ENCODE measurements at regions not wholly inside any gene's neighbourhood (a gene's known extent, or its start where the extent isn't known, plus 50 kb on each side); places are given as distances from the start of the nearest gene placed in this dataset.

DNA sequence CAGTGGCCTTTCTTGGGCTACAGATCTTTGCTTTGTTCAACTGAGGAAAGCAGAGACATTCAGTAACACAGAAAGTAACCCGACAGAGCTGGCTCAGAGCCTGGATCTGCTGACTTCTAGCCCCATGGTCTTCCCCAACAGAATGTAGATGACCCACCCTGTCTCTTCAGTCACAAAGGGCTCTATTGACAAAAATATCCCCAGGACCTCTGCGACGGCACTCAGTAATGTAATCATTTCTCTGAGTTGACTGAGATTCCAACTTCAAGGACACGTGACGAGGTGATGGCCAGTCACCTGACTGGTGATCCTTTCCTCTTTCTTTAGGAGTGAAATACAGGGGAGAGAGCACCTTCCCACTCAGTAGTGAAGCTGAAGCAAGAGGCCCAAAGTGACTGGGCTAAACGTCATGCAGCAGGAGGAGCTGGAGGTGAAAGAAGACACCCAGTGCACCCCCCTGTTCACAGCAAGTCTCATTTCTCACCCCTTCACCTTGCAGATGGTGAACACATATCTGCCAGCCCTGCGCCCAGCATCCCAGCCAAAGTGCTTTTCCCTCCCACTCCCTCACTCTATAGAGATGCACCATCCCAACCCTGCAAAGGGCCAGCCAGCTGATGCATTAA, 179.2 kb upstream of the EGLN3 start:
- no peak overlapping the region for H3K9ac ChIP-seq (ENCODE audit: low read length)

DNA sequence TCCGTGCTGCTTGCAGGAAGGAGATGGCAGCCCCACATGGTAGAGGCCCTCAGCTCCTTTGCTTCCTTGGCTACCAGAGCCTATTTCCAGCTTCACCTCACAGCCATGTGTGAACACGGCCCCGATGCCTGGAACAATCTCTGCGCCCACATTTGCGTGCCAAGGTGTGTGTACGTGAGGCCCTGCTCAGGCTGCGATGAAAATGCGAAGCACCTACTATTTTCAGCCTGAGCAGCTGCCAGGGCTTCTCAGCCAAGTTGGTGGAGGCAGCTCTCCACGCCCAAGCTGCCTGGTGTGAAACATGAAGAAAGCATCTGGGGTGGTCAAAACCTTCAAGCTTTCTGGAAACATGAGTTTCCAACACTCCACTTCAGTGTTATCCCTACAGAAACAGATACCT, 177.8 kb upstream of the EGLN3 start:
- Histone ChIP-seq H3K4me1 (ENCODE audit: control insufficient read depth, insufficient read depth, low read length) (no peaks in the 10 kb centered on the region), H3K27ac (ENCODE audit: low read depth, low read length) (no peak overlapping the region), H3K27me3 (ENCODE audit: control insufficient read depth, insufficient read depth, low read length) (no peaks in the 10 kb centered on the region), H3K36me3 (ENCODE audit: control insufficient read depth, insufficient read depth, low read length) (no peaks in the 10 kb centered on the region), H3K9ac (ENCODE audit: low read length) (no peak overlapping the region), H3K4me3 (ENCODE audit: low read depth, low read length) (no peak overlapping the region), H3K9me3 (ENCODE audit: control insufficient read depth, insufficient read depth, low read depth, low read length) (no peaks in the 10 kb centered on the region)

More for the DNA sequence above, 179.2 kb upstream of the EGLN3 start:
- H3K4me1 ChIP-seq (ENCODE audit: control insufficient read depth, insufficient read depth, low read length), result no peaks in the 10 kb centered on the region
- H3K36me3 ChIP-seq (ENCODE audit: control insufficient read depth, insufficient read depth, low read length), result no peaks in the 10 kb centered on the region
- H3K27ac ChIP-seq (ENCODE audit: low read depth, low read length), result no peak overlapping the region
- H3K9me3 ChIP-seq (ENCODE audit: control insufficient read depth, insufficient read depth, low read depth, low read length), result no peaks in the 10 kb centered on the region
- H3K27me3 ChIP-seq (ENCODE audit: control insufficient read depth, insufficient read depth, low read length), result no peaks in the 10 kb centered on the region
- no peak overlapping the region for H3K4me3 ChIP-seq (ENCODE audit: low read depth, low read length)

DNA sequence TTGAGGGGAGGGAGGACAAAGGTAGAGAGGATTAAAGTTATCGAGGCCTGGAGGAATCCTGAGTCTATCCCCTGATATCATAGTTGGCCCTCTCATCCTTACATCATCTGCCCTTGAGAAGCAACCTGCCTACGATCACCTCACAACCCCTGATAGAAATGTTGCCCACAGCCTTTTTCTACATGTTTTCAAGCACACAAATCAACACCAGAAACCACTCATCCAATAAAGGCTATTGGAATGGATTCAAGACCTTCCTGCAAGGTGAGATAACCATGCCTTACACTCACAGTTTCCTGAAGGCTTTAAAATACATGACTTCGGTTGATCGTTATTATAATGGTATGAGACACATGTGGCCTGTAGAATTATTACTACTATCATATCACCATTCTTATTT, 175.7 kb upstream of the EGLN3 start:
- no peak overlapping the region for H3K4me3 ChIP-seq (ENCODE audit: low read depth, low read length)
- no peaks in the 10 kb centered on the region for H3K27me3 ChIP-seq (ENCODE audit: control insufficient read depth, insufficient read depth, low read length)
- no peaks in the 10 kb centered on the region for H3K36me3 ChIP-seq (ENCODE audit: control insufficient read depth, insufficient read depth, low read length)
- H3K9me3 ChIP-seq (ENCODE audit: control insufficient read depth, insufficient read depth, low read depth, low read length), result no peaks in the 10 kb centered on the region
- no peaks in the 10 kb centered on the region for H3K4me1 ChIP-seq (ENCODE audit: control insufficient read depth, insufficient read depth, low read length)
- no peak overlapping the region for H3K27ac ChIP-seq (ENCODE audit: low read depth, low read length)
- H3K9ac ChIP-seq (ENCODE audit: low read length), result no peak overlapping the region

DNA sequence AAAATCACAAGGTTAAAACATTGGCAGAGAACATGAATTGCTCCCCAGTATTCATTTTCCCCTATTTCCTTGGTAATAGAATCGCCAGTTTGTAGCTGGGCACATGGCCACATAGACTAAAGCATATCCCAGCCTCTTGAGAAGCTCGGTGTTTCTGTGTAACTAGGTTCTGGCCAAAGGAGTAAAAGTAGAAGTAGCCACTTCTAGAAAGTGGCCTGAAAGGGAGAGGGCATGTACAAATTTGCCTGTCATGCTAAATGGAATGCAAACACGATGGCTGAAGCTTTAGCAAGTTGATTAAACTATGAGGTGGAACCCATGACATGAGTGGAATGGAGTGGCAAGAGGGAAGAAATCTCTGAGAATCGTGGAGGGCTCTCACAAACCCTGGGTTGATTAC, 173.7 kb upstream of the EGLN3 start:
- Histone ChIP-seq H3K9ac (ENCODE audit: low read length) (no peak overlapping the region), H3K4me1 (ENCODE audit: control insufficient read depth, insufficient read depth, low read length) (no peaks in the 10 kb centered on the region), H3K9me3 (ENCODE audit: control insufficient read depth, insufficient read depth, low read depth, low read length) (no peaks in the 10 kb centered on the region), H3K27ac (ENCODE audit: low read depth, low read length) (no peak overlapping the region), H3K27me3 (ENCODE audit: control insufficient read depth, insufficient read depth, low read length) (no peaks in the 10 kb centered on the region), H3K36me3 (ENCODE audit: control insufficient read depth, insufficient read depth, low read length) (no peaks in the 10 kb centered on the region), H3K4me3 (ENCODE audit: low read depth, low read length) (no peak overlapping the region)

DNA sequence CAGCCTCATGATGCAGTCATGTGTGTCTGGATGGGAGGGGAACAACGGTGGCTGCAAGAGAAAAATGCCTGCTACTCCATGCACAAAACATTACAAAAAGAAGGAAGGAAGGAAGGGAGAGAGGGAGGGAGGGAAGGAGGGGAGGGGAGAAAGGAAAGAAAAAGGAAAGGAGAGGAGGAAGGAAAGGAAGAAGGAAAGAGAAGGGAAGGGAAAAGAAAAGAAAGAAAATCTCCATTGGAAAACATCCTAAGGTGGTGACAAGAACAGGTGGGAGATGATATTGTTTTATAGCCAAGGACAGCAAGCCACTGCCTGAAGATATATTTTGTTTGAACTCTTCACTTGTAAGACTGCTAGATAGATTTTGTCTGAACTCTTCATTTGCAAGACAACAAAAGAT, 171.8 kb upstream of the EGLN3 start:
- Histone ChIP-seq H3K4me3 (ENCODE audit: low read depth, low read length) (no peak overlapping the region), H3K4me1 (ENCODE audit: control insufficient read depth, insufficient read depth, low read length) (no peaks in the 10 kb centered on the region), H3K9ac (ENCODE audit: low read length) (no peak overlapping the region), H3K27me3 (ENCODE audit: control insufficient read depth, insufficient read depth, low read length) (no peaks in the 10 kb centered on the region), H3K9me3 (ENCODE audit: control insufficient read depth, insufficient read depth, low read depth, low read length) (no peaks in the 10 kb centered on the region), H3K27ac (ENCODE audit: low read depth, low read length) (no peak overlapping the region), H3K36me3 (ENCODE audit: control insufficient read depth, insufficient read depth, low read length) (no peaks in the 10 kb centered on the region)

DNA sequence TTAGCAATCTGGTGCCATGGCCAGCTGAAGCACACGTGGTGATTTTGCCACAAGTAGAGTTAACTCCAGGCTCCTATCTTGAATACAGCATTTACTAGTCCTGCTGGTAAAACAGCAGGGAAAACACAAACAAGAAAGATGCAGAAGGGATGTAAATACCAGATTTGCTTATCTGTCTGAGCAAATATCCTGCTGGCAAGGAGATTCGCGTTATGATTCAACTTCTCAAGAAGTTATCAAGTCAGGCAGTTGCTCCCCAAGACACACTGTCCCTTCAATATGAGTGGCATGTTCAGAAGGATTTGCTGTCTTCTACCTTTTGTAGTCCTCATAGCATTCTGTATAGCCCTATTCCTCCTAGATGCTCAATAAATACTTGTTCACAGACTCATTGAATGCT, 171.2 kb upstream of the EGLN3 start:
- Histone ChIP-seq H3K9me3 (ENCODE audit: control insufficient read depth, insufficient read depth, low read depth, low read length) (no peaks in the 10 kb centered on the region), H3K4me3 (ENCODE audit: low read depth, low read length) (no peak overlapping the region), H3K4me1 (ENCODE audit: control insufficient read depth, insufficient read depth, low read length) (no peaks in the 10 kb centered on the region), H3K27me3 (ENCODE audit: control insufficient read depth, insufficient read depth, low read length) (no peaks in the 10 kb centered on the region), H3K36me3 (ENCODE audit: control insufficient read depth, insufficient read depth, low read length) (no peaks in the 10 kb centered on the region), H3K9ac (ENCODE audit: low read length) (no peak overlapping the region), H3K27ac (ENCODE audit: low read depth, low read length) (no peak overlapping the region)

DNA sequence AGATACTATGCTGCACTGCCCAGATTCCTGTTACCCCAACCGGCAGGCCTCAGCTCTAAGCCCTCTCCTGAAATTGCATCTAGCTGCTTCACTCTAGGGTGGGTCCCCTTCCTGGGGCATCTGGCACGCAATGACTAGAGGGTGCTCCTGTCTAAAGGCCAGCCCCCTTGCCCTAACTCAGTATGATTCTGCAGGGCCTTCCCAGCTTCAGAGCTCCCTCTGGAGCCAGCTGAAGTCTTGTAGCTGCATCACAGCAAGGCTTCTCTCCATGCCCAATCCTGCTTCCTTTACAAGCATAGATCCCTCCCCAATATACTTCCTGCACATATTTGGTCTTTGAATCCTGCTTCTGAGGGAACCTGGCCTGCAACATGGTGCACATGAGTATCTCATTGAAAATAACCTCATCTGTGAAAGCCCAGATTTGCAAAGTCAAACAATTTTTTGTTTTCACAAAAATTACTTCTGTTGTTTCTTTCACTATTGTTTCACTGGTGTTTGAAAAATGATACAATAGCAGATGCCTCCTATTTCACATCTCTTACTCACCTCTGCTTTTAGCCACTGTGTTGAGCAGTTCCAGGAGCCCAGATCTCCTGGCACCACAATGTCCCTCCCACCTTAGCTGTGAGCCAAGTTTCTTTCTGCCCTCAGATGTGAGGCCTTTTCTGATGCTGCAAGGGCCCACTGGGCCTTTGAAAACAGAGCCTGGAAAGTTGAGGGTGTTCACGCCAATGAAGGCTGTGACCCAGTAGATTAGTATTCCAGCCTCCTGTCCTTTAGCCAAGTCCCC, 169.5 kb upstream of the EGLN3 start:
- no peaks in the 10 kb centered on the region for H3K9me3 ChIP-seq (ENCODE audit: control insufficient read depth, insufficient read depth, low read depth, low read length)
- H3K36me3 ChIP-seq (ENCODE audit: control insufficient read depth, insufficient read depth, low read length), result no peaks in the 10 kb centered on the region
- H3K27me3 ChIP-seq (ENCODE audit: control insufficient read depth, insufficient read depth, low read length), result no peaks in the 10 kb centered on the region
- no peaks in the 10 kb centered on the region for H3K4me1 ChIP-seq (ENCODE audit: control insufficient read depth, insufficient read depth, low read length)
- no peak overlapping the region for H3K27ac ChIP-seq (ENCODE audit: low read depth, low read length)
- no peak overlapping the region for H3K9ac ChIP-seq (ENCODE audit: low read length)
- H3K4me3 ChIP-seq (ENCODE audit: low read depth, low read length), result no peak overlapping the region

DNA sequence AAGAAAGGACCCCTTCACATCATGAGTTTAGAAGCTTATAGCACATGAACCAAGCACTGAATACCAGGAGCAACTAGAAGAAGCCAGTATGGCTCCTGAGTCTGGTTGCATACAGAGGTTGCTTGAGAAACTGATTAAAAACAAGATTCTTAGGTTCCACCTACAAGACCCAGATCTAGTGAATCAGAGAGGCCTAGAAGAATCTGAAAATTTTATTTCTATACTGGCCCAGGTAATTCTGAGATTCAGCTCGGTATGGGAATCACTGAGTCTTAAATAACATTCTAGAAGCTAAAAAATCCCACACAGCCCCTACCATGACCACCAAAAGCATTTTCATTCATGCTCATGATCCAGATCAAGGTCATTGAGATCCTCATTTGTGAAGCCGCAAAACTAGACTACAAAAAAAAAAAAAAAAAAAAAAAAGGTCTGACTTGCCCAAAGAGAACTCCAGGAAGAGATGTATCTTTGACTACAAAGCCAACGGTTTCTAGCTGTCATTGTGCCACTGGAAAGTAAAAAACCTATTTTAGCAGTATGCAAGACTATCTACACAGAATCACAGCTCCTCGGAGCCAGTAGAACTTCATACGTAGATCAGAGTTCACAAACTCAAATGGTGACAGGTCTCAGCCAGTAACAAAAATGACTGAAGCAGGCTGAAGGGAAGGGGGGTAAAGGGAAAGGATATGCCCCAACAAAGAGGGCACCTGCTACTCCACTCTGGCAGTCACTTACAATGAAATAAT, 168.4 kb upstream of the EGLN3 start:
- Histone ChIP-seq H3K9me3 (ENCODE audit: control insufficient read depth, insufficient read depth, low read depth, low read length) (no peaks in the 10 kb centered on the region), H3K4me1 (ENCODE audit: control insufficient read depth, insufficient read depth, low read length) (no peaks in the 10 kb centered on the region), H3K27ac (ENCODE audit: low read depth, low read length) (no peak overlapping the region), H3K27me3 (ENCODE audit: control insufficient read depth, insufficient read depth, low read length) (no peaks in the 10 kb centered on the region), H3K4me3 (ENCODE audit: low read depth, low read length) (no peak overlapping the region), H3K36me3 (ENCODE audit: control insufficient read depth, insufficient read depth, low read length) (no peaks in the 10 kb centered on the region), H3K9ac (ENCODE audit: low read length) (no peak overlapping the region)

DNA sequence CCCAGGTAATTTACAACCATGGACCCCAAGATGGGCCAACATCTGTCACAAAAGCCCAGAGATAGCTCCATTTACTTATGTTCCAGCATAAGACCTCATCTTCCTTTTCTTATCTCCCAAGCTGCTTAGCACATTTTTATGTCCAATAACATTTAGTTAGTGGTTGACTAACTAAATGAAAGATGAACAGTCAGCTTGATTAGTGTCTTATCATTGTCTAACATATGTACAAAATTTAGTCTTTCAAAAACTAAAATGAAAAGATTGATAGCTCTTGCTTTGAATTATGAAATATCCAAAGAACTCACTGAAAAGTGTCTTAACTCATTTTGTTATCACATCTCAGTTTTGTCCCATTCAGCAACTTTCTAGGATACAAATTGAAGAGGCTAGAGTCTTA, 163.1 kb upstream of the EGLN3 start:
- Histone ChIP-seq H3K27me3 (ENCODE audit: control insufficient read depth, insufficient read depth, low read length) (no peaks in the 10 kb centered on the region), H3K9ac (ENCODE audit: low read length) (no peak overlapping the region), H3K9me3 (ENCODE audit: control insufficient read depth, insufficient read depth, low read depth, low read length) (no peaks in the 10 kb centered on the region), H3K4me1 (ENCODE audit: control insufficient read depth, insufficient read depth, low read length) (no peaks in the 10 kb centered on the region), H3K27ac (ENCODE audit: low read depth, low read length) (no peak overlapping the region), H3K4me3 (ENCODE audit: low read depth, low read length) (no peak overlapping the region), H3K36me3 (ENCODE audit: control insufficient read depth, insufficient read depth, low read length) (no peaks in the 10 kb centered on the region)

DNA sequence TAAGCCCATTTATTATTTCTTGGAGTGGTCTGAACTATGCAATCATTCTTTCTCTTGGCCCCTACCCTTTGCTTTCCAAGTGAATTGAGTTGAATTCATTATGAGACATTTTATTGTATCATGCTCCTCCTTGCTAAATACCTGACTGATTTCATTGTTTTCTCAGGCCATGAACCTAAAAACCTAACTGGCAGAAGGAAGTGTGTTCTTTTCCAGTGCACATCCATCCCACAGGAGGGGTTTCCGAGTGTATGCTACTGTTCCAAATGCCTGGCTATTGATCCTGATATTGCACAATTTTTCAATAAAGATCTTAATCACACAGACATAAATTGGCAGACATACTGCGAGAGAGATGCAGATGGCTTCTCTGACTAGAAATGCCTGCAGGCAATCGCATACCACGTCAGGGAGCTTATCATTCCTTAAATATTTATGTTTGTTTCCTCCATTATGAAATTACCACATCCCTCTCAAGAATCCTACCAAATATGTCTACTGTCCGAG, 162.2 kb upstream of the EGLN3 start:
- Histone ChIP-seq H3K27ac (ENCODE audit: low read depth, low read length) (no peak overlapping the region), H3K9me3 (ENCODE audit: control insufficient read depth, insufficient read depth, low read depth, low read length) (no peaks in the 10 kb centered on the region), H3K4me1 (ENCODE audit: control insufficient read depth, insufficient read depth, low read length) (no peaks in the 10 kb centered on the region), H3K27me3 (ENCODE audit: control insufficient read depth, insufficient read depth, low read length) (no peaks in the 10 kb centered on the region), H3K4me3 (ENCODE audit: low read depth, low read length) (no peak overlapping the region), H3K36me3 (ENCODE audit: control insufficient read depth, insufficient read depth, low read length) (no peaks in the 10 kb centered on the region), H3K9ac (ENCODE audit: low read length) (no peak overlapping the region)

DNA sequence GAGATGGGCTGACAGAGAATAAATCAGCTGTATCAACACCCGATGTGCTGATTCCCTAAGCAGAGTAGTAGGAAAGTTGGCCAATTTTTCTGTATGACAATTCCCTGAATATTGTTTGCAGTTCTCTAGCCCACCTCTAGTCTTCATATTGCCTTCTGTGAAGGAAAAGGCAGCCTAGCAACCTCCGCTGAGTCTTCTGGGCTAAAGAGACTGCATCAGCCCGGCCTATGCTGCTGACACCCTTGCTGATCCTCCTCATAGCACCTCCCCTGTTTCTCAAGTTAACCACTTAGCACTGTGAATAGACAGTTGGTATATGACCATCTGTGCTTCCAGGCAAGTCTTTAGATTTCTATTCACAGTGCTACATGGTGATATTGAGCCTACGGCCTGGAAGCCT, 161.1 kb upstream of the EGLN3 start:
- no peaks in the 10 kb centered on the region for H3K9me3 ChIP-seq (ENCODE audit: control insufficient read depth, insufficient read depth, low read depth, low read length)
- no peaks in the 10 kb centered on the region for H3K4me1 ChIP-seq (ENCODE audit: control insufficient read depth, insufficient read depth, low read length)
- no peak overlapping the region for H3K27ac ChIP-seq (ENCODE audit: low read depth, low read length)
- no peak overlapping the region for H3K4me3 ChIP-seq (ENCODE audit: low read depth, low read length)
- H3K9ac ChIP-seq (ENCODE audit: low read length), result no peak overlapping the region
- no peaks in the 10 kb centered on the region for H3K27me3 ChIP-seq (ENCODE audit: control insufficient read depth, insufficient read depth, low read length)
- H3K36me3 ChIP-seq (ENCODE audit: control insufficient read depth, insufficient read depth, low read length), result no peaks in the 10 kb centered on the region
